Peyer's patch (tissue), 4 donors: ENCODE measurements at regions not wholly inside any gene's neighbourhood (a gene's known extent, or its start where the extent isn't known, plus 50 kb on each side); places are given as distances from the start of the nearest gene placed in this dataset.

Experiments used
- DNase-seq, 3 donors: peaks; one replicate each; pipeline ENCODE4 v3.0.0-alpha.2; 2017 to 2019
- H3K27ac ChIP-seq, 4 donors: fragments of 200-600 bp; sonication (generic); one replicate each; pipeline ENCODE4 v1.5.1; 2016 to 2019
- H3K27me3 ChIP-seq, 2 donors: fragments of 200-600 bp; sonication (generic); one replicate each; pipeline ENCODE4 v1.5.1; 2019
- H3K36me3 ChIP-seq, 3 donors: fragments of 200-600 bp; sonication (generic); one replicate each; pipeline ENCODE4 v1.5.1; 2016 to 2019
- H3K4me1 ChIP-seq, 4 donors: fragments of 200-600 bp; sonication (generic); one replicate each; pipeline ENCODE4 v1.5.1; 2016 to 2019
- H3K4me3 ChIP-seq, 4 donors: fragments of 200-600 bp; sonication (generic); 1 replicate in 3 of 4; 2 replicates in 1 of 4; pipeline ENCODE4 v1.5.1; 2016 to 2019; ENCODE audit warnings: mild to moderate bottlenecking in 1 of 4
- H3K9me3 ChIP-seq, 4 donors: fragments of 200-600 bp; sonication (generic); one replicate each; pipeline ENCODE4 v1.5.1; 2016 to 2019; ENCODE audit warnings: mild to moderate bottlenecking in 1 of 4
- CTCF ChIP-seq, 6 experiments: fragments of 450-650 bp in 4 of 6; fragments of 200-600 bp in 2 of 6; sonication (generic) in 1 of 6; IDR thresholded peaks; one replicate each; pipeline ENCODE4 v1.5.1; 2017 to 2019; ENCODE audit warnings: antibody characterized with exemption in 6 of 6, mild to moderate bottlenecking in 3 of 6, moderate library complexity in 1 of 6
- POLR2A ChIP-seq, 2 donors: fragments of 450-650 bp; IDR thresholded peaks; one replicate each; pipeline ENCODE4 v1.5.1; 2017; ENCODE audit warnings: antibody characterized with exemption in 2 of 2, mild to moderate bottlenecking in 2 of 2, moderate library complexity in 2 of 2

GRCh38 chr2:196568506-196568905, 71.0 kb upstream of the CCDC150 start:
- DNase-seq = no peak
- Histone ChIP-seq H3K4me3 (no peak overlapping the region), H3K27ac (no peak overlapping the region), H3K9me3 (no peaks in the 10 kb centered on the region), H3K36me3 (no peaks in the 10 kb centered on the region), H3K4me1 (no peaks in the 10 kb centered on the region), H3K27me3 (no peaks in the 10 kb centered on the region)
- TF ChIP-seq POLR2A (IDR thresholded peaks at IDR 0.05) = no peak
- TF ChIP-seq CTCF (IDR thresholded peaks at IDR 0.05) = no peak

GRCh38 chr2:196584903-196585302, 54.6 kb upstream of the CCDC150 start:
- Histone ChIP-seq H3K27me3 (no peaks in the 10 kb centered on the region), H3K27ac (no peak overlapping the region), H3K36me3 (no peaks in the 10 kb centered on the region), H3K9me3 (no peaks in the 10 kb centered on the region), H3K4me1 (no peaks in the 10 kb centered on the region), H3K4me3 (no peak overlapping the region)
- no peak for TF ChIP-seq CTCF (IDR thresholded peaks at IDR 0.05)
- no peak for TF ChIP-seq POLR2A (IDR thresholded peaks at IDR 0.05)
- no peak for DNase-seq

GRCh38 chr2:196586511-196586991, 53.0 kb upstream of the CCDC150 start:
- H3K4me1 ChIP-seq = no peaks in the 10 kb centered on the region
- no peaks in the 10 kb centered on the region for H3K27me3 ChIP-seq
- H3K9me3 ChIP-seq = no peaks in the 10 kb centered on the region
- TF ChIP-seq POLR2A (IDR thresholded peaks at IDR 0.05) = no peak
- TF ChIP-seq CTCF (IDR thresholded peaks at IDR 0.05) = no peak
- H3K36me3 ChIP-seq = no peaks in the 10 kb centered on the region
- H3K4me3 ChIP-seq = no peak overlapping the region
- H3K27ac ChIP-seq = no peak overlapping the region
- DNase-seq = no peak

GRCh38 chr2:196587056-196587455, 52.5 kb upstream of the CCDC150 start:
- no peak for TF ChIP-seq POLR2A (IDR thresholded peaks at IDR 0.05)
- TF ChIP-seq CTCF (IDR thresholded peaks at IDR 0.05) = no peak
- no peaks in the 10 kb centered on the region for H3K27me3 ChIP-seq
- no peaks in the 10 kb centered on the region for H3K9me3 ChIP-seq
- H3K4me1 ChIP-seq = no peaks in the 10 kb centered on the region
- no peak overlapping the region for H3K27ac ChIP-seq
- no peak for DNase-seq
- H3K36me3 ChIP-seq = no peaks in the 10 kb centered on the region
- H3K4me3 ChIP-seq = no peak overlapping the region

GRCh38 chr2:196587739-196588138, 51.8 kb upstream of the CCDC150 start:
- TF ChIP-seq POLR2A (IDR thresholded peaks at IDR 0.05) (no peak), CTCF (IDR thresholded peaks at IDR 0.05) (no peak)
- H3K36me3 ChIP-seq = no peaks in the 10 kb centered on the region
- no peak for DNase-seq

GRCh38 chr2:196589419-196589818, 50.1 kb upstream of the CCDC150 start:
- TF ChIP-seq CTCF (IDR thresholded peaks at IDR 0.05) = no peak
- TF ChIP-seq POLR2A (IDR thresholded peaks at IDR 0.05) = no peak
- Histone ChIP-seq H3K4me1 (peaks cover 0 to 8% (median 2%) of the 10 kb centered on the region in 4 donors), H3K36me3 (no peaks in the 10 kb centered on the region), H3K4me3 (no peak overlapping the region), H3K27ac (no peak overlapping the region), H3K27me3 (no peaks in the 10 kb centered on the region), H3K9me3 (no peaks in the 10 kb centered on the region)
- no peak for DNase-seq

More at GRCh38 chr2:196587739-196588138, 51.8 kb upstream of the CCDC150 start:
- Histone ChIP-seq H3K4me1 (no peaks in the 10 kb centered on the region), H3K4me3 (no peak overlapping the region), H3K9me3 (no peaks in the 10 kb centered on the region), H3K27ac (no peak overlapping the region), H3K27me3 (no peaks in the 10 kb centered on the region)
